HL-60 (cell line): ENCODE measurements at regions not wholly inside any gene's neighbourhood (a gene's known extent, or its start where the extent isn't known, plus 50 kb on each side); places are given as distances from the start of the nearest gene placed in this dataset.

Source experiments
- DNase-seq, 2 experiments: peaks; one replicate each; pipeline ENCODE4 v3.0.0-alpha.2; 2010 to 2020; ENCODE audit warnings: low read depth in 1 of 2, low spot score in 1 of 2
- H3K27ac ChIP-seq: fragments of 250-450 bp; sonication (Bioruptor Pico); replicated peaks from 2 replicates; pipeline ENCODE4 v1.5.1; 2020; ENCODE audit warnings: mild to moderate bottlenecking, moderate library complexity
- H3K27me3 ChIP-seq: fragments of 250-450 bp; sonication (Bioruptor Pico); 2 replicates; pipeline ENCODE4 v1.5.1; 2021; ENCODE audit warnings: mild to moderate bottlenecking, moderate library complexity; ENCODE audit not compliant: insufficient read depth, poor library complexity, severe bottlenecking
- H3K4me3 ChIP-seq: replicated peaks from 2 replicates; pipeline ENCODE4 v1.5.1; 2011; ENCODE audit warnings: mild to moderate bottlenecking, control low read depth, low read length; ENCODE audit not compliant: insufficient read depth
- CTCF ChIP-seq: IDR thresholded peaks from one replicate; pipeline ENCODE4 v1.5.1; 2011; ENCODE audit warnings: low read length, control low read depth, inconsistent platforms; ENCODE audit not compliant: insufficient read depth
- GABPA ChIP-seq: IDR thresholded peaks from 2 replicates; pipeline ENCODE4 v1.6.1; 2012; ENCODE audit warnings: low read depth
- POLR2AphosphoS5 ChIP-seq: IDR thresholded peaks from 2 replicates; pipeline ENCODE4 v1.6.1; 2012; ENCODE audit warnings: low read depth
- REST ChIP-seq: IDR thresholded peaks from 2 replicates; pipeline ENCODE4 v1.6.1; 2012; ENCODE audit warnings: low read depth; ENCODE audit not compliant: insufficient replicate concordance
- SPI1 ChIP-seq: IDR thresholded peaks from 2 replicates; pipeline ENCODE4 v1.6.1; 2012; ENCODE audit warnings: low read depth, mild to moderate bottlenecking, borderline replicate concordance

GRCh38 chr5:124825983-124826337, 79.5 kb upstream of the ZNF608 start:
- no peak overlapping the region for H3K27ac ChIP-seq
- H3K4me3 ChIP-seq: no peak overlapping the region
- TF ChIP-seq CTCF: no peak
- TF ChIP-seq SPI1: no peak
- TF ChIP-seq POLR2AphosphoS5: no peak
- TF ChIP-seq REST: no peak
- no peak for TF ChIP-seq GABPA
- H3K27me3 ChIP-seq: no peaks in the 10 kb centered on the region
- no peak for DNase-seq

DNA sequence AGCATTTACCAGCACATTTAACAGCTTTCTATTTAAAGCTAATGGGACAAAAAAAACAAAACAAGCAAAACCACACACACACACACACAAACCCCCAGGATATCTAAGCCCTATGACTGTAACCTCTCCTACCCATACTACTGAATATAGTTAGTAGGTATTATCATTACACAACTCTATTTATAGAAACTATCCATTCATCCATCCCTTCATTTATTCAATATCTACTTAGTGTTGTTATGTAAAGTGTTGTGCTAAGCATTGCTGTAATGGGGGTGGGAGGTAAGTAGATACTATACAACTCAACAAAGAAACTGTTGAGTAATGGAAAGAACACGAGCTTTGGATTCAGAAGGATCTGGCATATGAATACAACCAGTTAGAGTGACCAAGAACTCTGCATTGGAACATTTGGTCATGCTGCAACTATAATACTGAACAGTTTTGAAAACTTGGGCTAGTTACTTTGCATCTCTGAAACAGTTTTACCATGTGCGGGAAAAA, 82.3 kb upstream of the ZNF608 start:
- DNase-seq: no peak
- H3K27me3 ChIP-seq: no peaks in the 10 kb centered on the region
- no peak overlapping the region for H3K27ac ChIP-seq
- TF ChIP-seq GABPA (no peak), SPI1 (no peak), POLR2AphosphoS5 (no peak), REST (no peak), CTCF (no peak)
- H3K4me3 ChIP-seq: no peak overlapping the region

GRCh38 chr5:124831687-124832240, 85.3 kb upstream of the ZNF608 start:
- Histone ChIP-seq H3K4me3 (no peak overlapping the region), H3K27me3 (no peaks in the 10 kb centered on the region), H3K27ac (no peak overlapping the region)
- no peak for TF ChIP-seq POLR2AphosphoS5
- no peak for TF ChIP-seq REST
- TF ChIP-seq GABPA: no peak
- no peak for TF ChIP-seq SPI1
- no peak for TF ChIP-seq CTCF
- no peak for DNase-seq
